GM21723 (cell line): ENCODE measurements at regions not wholly inside any gene's neighbourhood (a gene's known extent, or its start where the extent isn't known, plus 50 kb on each side); places are given as distances from the start of the nearest gene placed in this dataset.
"Not testable (repeated sequence)": the region's sequence is repeated elsewhere in the genome, so short reads cannot be mapped to it uniquely, and the experiment has no call there.

Source experiments
- ATAC-seq: cut with Tn5 transposase; IDR thresholded peaks from one replicate; pipeline ENCODE4 v1.9.1; 2021; ENCODE audit warnings: mild to moderate bottlenecking, moderate library complexity; ENCODE audit not compliant: unreplicated experiment

- ATAC-seq: no peak
These were observed 445.5 kb upstream of the MKI67 start for GRCh38 chr10:128571745-128572144.

DNA sequence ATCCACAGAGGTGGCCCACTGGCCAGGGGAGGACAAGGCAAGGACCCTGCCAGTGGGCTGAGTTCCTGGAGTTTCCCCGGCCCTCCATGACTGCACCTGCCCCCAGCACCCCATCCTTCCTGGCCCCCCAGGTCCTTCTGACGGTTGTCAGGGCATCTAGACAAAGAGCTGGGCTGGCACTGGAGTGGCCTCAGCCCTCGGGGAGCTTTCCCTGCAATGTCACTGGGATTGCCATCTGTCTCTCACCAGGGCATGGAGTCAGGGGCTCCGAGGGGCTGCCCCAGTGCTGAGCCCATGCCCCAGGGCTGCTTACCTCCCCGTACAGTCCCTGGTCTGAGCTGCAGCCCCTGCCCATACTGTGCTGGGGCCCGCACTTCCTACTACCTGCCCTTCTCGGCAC is 446.5 kb upstream of the MKI67 start:
- no peak for ATAC-seq

DNA sequence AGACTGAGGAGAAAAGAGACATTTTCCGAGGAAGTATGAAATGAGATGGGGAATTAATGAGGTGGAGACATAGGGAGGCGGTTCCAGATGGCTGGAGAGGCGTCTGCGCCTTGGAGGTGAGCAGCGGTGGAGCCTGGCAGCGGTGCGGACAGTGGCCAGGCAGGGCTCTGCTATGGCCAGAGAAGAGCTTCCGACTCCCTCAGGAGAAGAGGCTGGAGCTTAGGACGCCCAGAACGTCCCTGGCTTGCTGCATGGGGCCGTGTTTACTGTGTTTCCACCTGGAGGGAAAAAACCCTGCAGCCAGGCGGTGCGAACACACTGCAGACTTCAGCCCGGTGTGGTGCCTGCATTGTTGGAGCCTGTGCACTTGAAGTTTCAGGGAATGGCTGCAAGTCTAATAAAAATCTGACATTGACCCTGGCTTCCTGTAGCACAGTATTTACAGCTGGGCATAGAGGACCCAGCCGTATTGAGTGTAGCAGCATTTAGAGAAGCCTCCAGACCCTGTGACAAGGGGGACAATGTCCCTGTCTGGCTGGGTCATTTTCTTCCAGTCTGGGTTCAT is 447.1 kb upstream of the MKI67 start:
- no peak for ATAC-seq

DNA sequence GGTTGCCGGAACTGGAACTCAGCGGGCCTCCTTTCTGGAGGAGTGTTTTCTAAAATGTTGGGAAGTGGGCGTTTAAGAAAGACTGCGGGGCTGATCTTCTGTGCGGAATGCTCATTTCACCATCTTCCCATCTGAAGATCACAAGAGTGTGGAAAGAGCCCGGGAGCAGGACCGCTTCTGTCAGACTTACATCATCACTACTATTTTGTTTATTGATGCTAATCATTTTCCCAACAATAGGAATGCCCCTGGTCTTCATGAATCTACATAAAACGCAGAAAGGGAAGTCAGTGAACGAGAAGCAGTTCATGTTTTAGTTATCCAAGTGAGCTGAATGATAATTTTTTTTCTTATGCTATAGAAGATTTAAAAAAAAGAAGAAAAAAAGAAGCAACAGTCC is 447.8 kb upstream of the MKI67 start:
- no peak for ATAC-seq

DNA sequence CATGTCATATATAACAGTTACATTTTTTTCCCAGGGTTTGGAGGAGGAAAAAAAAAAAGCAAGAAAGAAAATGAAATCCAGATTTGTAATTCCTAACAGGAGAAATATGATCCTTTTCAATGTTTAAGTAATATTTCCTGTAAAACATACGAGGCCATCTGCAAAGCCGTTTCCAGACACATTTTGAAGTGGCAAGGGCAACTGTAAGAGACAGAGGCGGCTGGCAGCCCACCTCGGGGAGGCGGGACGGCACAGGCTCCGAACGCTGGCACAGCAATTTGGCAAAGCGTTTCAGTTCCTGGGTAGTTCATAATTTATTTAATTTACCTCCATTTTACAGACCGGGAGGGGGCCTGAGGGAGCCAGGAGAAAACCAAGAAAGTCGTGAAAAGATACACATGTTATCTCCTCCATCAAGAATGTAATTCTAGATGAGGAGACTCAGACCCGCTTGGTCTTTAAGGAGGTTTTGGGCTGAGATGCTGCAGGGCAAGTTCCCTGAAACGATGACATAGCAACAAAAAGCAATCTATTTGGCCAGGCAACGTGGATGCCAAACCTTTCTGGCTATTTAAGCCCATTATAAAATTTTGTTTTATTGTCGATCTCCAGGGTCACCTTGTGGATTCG is 448.5 kb upstream of the MKI67 start:
- ATAC-seq: no peak

DNA sequence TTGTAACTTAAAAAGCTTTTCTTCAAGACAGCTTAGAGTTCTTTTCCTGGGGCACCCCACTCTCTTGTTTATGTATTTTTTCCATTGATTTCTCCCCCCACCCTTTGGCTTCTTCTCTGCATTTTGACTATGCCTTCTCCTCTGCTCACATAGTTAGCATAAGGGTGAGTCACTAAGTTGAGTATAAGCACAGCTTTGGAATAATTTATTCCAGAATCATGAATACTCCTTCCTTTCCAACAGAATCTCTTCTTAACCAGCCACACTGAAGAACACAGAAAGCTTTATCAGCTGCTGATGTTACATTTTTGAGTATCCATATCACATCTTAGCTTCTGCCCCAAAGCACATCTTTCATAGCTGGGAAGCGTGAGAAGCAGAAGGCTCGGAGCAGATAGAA is 449.5 kb upstream of the MKI67 start:
- no peak for ATAC-seq

DNA sequence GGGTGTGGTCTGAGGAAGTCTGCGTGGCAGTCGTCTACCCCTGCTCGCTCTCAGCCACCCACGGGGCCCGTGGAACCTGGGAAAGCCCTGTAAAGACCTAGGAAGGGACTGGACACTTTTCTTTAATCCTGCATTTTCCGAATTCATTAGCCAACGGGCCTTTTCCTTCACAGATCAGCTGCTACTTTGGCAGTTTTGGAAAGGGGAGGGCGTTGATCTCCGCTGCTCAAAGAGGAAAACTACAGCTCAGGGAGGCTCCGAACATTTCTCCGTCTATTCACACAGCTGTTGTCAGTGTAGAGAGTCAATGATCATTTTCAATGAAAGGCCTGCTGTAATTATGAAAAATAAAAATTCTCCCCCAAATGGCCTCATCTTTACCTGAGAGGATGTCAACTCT is 450.1 kb upstream of the MKI67 start:
- no peak for ATAC-seq

DNA sequence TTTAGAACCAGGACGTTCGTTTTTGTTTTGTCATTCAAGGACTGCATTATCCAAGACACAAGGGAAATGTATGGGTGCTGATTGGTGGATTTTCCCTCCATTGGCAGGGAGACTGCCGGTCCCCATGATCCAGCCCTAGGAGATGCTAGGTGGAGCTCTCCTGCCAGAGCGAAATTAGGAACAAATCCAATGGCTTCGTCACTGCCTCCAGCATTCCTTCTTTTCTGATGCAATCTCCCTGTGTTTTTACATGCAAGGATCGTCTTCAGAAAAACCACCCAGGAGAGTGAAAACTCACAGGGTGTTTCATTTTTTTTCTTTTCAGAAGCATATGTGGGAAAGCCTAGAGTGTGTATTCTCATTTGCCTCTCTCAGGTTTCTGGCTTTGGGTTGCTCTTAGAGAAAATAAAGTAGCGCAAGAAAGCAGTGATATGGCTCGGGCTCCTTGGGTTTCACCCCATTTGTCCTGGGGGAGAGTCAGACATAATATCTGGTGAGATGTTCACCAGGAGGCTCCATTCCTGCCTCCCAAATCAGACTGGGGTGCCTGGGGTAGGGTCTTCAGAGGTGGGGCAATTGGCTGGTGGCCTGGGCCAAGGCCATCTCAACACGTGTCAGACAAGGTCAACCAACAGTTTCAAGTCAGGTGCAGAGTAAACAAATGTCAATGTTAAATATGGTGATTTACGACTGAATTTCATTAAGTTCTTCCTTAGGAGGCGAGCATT is 450.9 kb upstream of the MKI67 start:
- ATAC-seq: no peak

GRCh38 chr10:128577958-128578750 is 451.9 kb upstream of the MKI67 start:
- no peak for ATAC-seq

DNA sequence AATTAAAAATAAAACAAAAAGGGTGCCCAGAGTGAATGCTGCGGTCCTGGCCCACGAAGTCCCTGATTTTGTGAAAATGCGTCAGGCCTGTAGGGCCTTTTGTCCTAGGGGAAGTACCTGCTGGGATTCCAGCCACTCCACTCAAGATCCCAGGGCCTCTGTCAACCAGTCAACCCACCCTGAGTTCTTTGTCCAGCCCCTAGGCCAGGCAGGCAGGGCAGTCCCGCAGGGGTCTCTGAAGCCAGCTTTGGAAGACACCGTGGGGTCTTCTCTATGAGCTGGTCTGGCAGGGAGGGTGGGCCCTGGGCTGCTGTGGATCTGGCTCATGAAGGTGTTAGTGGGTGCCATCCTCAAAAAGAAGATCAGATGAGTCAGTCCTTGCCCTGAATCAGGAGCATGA is 452.5 kb upstream of the MKI67 start:
- ATAC-seq: no peak

GRCh38 chr10:128579280-128579865 is 453.1 kb upstream of the MKI67 start:
- ATAC-seq: no peak

DNA sequence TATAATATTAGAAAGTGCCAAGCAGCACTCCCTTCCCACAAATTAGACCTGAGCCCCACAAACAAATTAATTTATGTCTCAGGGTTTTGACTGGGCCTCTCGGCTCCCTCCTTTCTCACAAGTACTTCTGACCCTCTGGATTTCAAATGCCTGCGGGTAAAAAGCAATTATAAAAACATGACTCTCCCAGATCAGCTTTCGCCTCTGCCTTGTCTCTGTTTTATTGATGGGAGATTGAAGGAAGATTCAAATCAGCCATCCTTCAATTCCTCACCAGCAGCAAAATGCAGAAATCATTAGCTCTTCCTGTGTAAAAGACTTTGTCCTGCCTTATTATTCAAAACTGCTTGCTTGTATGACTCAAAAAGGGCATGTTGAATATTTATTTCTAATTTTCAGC is 453.7 kb upstream of the MKI67 start:
- no peak for ATAC-seq

DNA sequence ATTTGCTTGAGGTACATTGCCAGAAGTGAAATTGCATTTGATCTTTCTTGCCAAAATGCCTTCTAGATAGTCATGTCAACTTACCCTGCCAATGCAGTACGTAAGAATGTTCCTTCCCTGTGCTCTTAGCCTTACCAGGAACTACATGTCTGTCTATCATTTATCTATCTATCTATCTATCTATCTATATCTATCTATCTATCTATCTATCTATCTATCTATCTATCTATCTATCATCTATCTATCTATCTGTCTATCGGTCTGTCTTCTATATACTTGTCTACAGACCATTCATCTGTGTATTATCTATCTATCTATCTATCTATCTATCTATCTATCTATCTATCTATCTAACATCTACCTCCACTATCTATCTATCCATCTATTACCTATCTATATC is 456.9 kb upstream of the MKI67 start:
- ATAC-seq: not testable (repeated sequence)

DNA sequence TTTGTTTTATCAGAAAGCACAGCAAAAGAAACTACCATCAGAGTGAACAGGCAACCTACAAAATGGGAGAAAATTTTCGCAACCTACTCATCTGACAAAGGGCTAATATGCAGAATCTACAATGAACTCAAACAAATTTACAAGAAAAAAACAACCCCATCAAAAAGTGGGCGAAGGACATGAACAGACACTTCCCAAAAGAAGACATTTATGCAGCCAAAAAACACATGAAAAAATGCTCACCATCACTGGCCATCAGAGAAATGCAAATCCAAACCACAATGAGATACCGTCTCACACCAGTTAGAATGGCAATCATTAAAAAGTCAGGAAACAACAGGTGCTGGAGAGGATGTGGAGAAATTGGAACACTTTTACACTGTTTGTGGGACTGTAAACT is 460.4 kb upstream of the MKI67 start:
- ATAC-seq: not testable (repeated sequence)

DNA sequence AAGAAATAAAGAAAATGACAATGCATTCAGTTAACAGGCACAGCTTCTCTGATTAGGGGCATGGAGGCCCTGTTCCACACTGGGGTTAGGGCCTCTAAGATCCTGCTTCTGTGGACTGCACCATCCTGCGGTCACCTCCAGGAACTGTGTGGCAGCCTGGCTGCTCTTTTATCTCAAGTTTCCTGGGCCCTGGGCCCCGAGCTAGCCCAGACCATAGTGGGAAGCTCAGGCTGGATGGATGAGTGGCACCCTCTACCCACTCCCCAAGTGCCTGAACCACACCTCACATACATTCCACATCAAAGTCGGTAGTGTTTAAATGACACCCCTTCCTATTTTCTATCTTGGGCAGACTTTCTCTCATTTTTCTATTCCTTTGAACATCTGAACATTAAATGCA is 461.5 kb upstream of the MKI67 start:
- no peak for ATAC-seq

DNA sequence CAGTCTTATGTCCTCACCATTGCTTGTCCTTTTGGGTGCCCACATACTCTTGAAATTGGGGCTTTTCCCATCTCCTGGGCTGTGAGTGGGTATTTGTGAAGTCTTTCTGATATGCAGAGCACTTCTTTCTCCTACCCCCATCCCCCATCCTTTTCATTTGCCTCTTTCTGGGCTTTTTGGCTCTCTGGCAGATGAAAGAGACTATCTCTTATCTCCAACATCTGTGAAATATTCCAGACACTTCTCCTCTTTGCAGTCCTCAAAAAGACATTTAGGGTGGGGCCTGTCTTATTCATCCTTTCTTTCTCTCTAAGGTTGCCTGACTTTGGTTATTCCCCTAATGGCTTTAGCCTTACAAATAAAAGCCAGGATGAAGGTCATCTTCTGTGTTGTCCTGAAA is 462.2 kb upstream of the MKI67 start:
- ATAC-seq: no peak

- ATAC-seq: no peak
These were observed 468.5 kb upstream of the MKI67 start for GRCh38 chr10:128594688-128595087.

GRCh38 chr10:128596906-128597305 is 470.7 kb upstream of the MKI67 start:
- no peak for ATAC-seq

DNA sequence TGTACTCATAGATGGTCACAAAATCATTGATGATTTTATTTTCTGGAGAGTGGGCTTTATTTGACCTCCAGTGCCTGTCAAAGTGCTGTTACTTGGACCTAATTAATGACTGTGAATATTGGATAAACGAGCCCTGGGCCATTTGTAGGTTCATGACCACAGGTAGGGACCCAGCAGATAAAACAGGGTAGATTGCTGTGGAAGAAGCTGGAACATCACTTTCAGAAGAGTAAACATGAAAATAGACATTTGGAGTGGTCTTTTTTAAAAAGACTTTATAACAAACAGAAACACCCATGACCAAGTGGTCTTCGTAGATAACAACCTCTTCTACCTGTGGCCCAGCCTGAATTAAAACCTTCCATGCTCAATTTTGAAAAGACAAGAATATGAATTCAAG is 472.8 kb upstream of the MKI67 start:
- no peak for ATAC-seq

DNA sequence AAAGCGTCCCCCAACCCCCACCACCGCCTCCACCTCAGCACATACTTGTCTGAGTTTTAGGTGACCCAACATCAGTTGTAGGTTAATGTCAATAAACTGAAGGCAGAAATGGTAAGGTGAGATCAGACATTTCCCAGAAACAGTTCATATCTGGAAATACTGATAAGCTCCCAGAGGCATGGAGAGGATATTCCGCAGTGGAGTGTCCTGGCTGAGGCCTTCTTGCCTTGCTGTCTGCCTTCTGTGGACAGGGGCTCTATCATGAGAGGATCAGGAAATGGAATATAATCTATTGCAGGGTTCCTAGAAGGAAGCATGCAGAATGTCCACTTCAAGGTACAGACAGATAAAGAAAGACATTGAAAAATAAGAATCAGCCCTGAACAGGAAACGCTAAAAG is 473.3 kb upstream of the MKI67 start:
- ATAC-seq: no peak

- ATAC-seq: no peak
These were observed 476.0 kb upstream of the MKI67 start for GRCh38 chr10:128602183-128602582.
